HUES64 (cell line): ENCODE measurements at regions not wholly inside any gene's neighbourhood (a gene's known extent, or its start where the extent isn't known, plus 50 kb on each side); places are given as distances from the start of the nearest gene placed in this dataset.

Experiments used
- H3K27ac ChIP-seq: 2 replicates; pipeline ENCODE4 v1.7.0; 2013; ENCODE audit warnings: low read depth, low read length, inconsistent platforms
- H3K27me3 ChIP-seq: 2 replicates; pipeline ENCODE4 v1.6.1; 2013; ENCODE audit warnings: mild to moderate bottlenecking, low read length; ENCODE audit not compliant: insufficient read depth
- H3K36me3 ChIP-seq: 2 replicates; pipeline ENCODE4 v1.6.1; 2013; ENCODE audit warnings: mild to moderate bottlenecking, low read length; ENCODE audit not compliant: insufficient read depth
- H3K4me1 ChIP-seq: 2 replicates; pipeline ENCODE4 v1.6.1; 2013; ENCODE audit warnings: mild to moderate bottlenecking, low read length, moderate library complexity; ENCODE audit not compliant: insufficient read depth
- H3K4me3 ChIP-seq: 2 replicates; pipeline ENCODE4 v1.5.1; 2013; ENCODE audit warnings: mild to moderate bottlenecking, low read length, moderate library complexity
- H3K9ac ChIP-seq: 2 replicates; pipeline ENCODE4 v1.6.1; 2013; ENCODE audit warnings: mild to moderate bottlenecking, low read depth, low read length
- H3K9me3 ChIP-seq: 2 replicates; pipeline ENCODE4 v1.6.1; 2013; ENCODE audit warnings: low read depth, low read length; ENCODE audit not compliant: insufficient read depth
- WGBS: fragments of 150-250, 120-280 bp; methylation state at CpG from one replicate; pipeline ENCODE4 v1.1.7; 2013; ENCODE audit warnings: missing lambda C conversion rate; 5-methylcytosine and 5-hydroxymethylcytosine counted together

- H3K27me3 ChIP-seq: no peaks in the 10 kb centered on the region
These were observed 122.7 kb upstream of the RIOK3 start for GRCh38 chr18:23330423-23330822.

GRCh38 chr18:23331091-23331920 is 121.8 kb upstream of the RIOK3 start:
- no peaks in the 10 kb centered on the region for H3K36me3 ChIP-seq
- peaks cover 12% of the 10 kb centered on the region; the same call in 1 of the 2 replicates for H3K4me1 ChIP-seq
- no peak overlapping the region for H3K27ac ChIP-seq
- H3K27me3 ChIP-seq: no peaks in the 10 kb centered on the region
- 90% methylated on average over 22 of the region's 22 CpGs for WGBS
- H3K9me3 ChIP-seq: no peaks in the 10 kb centered on the region
- no peak overlapping the region for H3K9ac ChIP-seq
- H3K4me3 ChIP-seq: no peak overlapping the region

More at GRCh38 chr18:23330423-23330822, 122.7 kb upstream of the RIOK3 start:
- 91% methylated on average over 8 of the region's 8 CpGs for WGBS
- Histone ChIP-seq H3K4me1 (peaks cover 12% of the 10 kb centered on the region; the same call in 1 of the 2 replicates), H3K4me3 (no peak overlapping the region), H3K27ac (no peak overlapping the region), H3K9ac (no peak overlapping the region), H3K9me3 (no peaks in the 10 kb centered on the region), H3K36me3 (no peaks in the 10 kb centered on the region)

- H3K27me3 ChIP-seq: no peaks in the 10 kb centered on the region
- H3K9me3 ChIP-seq: no peaks in the 10 kb centered on the region
- no peak overlapping the region for H3K9ac ChIP-seq
- H3K4me1 ChIP-seq: peaks cover 12% of the 10 kb centered on the region; the same call in 1 of the 2 replicates
- H3K27ac ChIP-seq: no peak overlapping the region
- no peak overlapping the region for H3K4me3 ChIP-seq
- WGBS: no CpG with 5 or more reads among the region's 2 CpGs
- no peaks in the 10 kb centered on the region for H3K36me3 ChIP-seq
These were observed 120.7 kb upstream of the RIOK3 start for GRCh38 chr18:23332356-23332755.

GRCh38 chr18:23333827-23334226 is 119.3 kb upstream of the RIOK3 start:
- Histone ChIP-seq H3K4me3 (no peak overlapping the region), H3K27me3 (no peaks in the 10 kb centered on the region), H3K27ac (no peak overlapping the region), H3K9me3 (no peaks in the 10 kb centered on the region), H3K36me3 (no peaks in the 10 kb centered on the region), H3K4me1 (peaks cover 12% of the 10 kb centered on the region; the same call in 1 of the 2 replicates), H3K9ac (no peak overlapping the region)
- WGBS: 50% methylated on average over 2 of the region's 2 CpGs

- no peaks in the 10 kb centered on the region for H3K27me3 ChIP-seq
- no peak overlapping the region for H3K9ac ChIP-seq
- no peak overlapping the region for H3K4me3 ChIP-seq
- H3K27ac ChIP-seq: no peak overlapping the region
- H3K9me3 ChIP-seq: no peaks in the 10 kb centered on the region
- no peaks in the 10 kb centered on the region for H3K36me3 ChIP-seq
- WGBS: 95% methylated on average over 13 of the region's 13 CpGs
- peaks cover 12% of the 10 kb centered on the region; the same call in 1 of the 2 replicates for H3K4me1 ChIP-seq
These were observed 118.5 kb upstream of the RIOK3 start for GRCh38 chr18:23334569-23334968.

- H3K27me3 ChIP-seq: no peaks in the 10 kb centered on the region
- H3K27ac ChIP-seq: no peak overlapping the region
- no peak overlapping the region for H3K4me3 ChIP-seq
- H3K9ac ChIP-seq: no peak overlapping the region
- WGBS: 93% methylated on average over 5 of the region's 6 CpGs
- H3K36me3 ChIP-seq: no peaks in the 10 kb centered on the region
- peaks cover 12% of the 10 kb centered on the region; the same call in 1 of the 2 replicates for H3K4me1 ChIP-seq
- H3K9me3 ChIP-seq: no peaks in the 10 kb centered on the region
These were observed 117.0 kb upstream of the RIOK3 start for GRCh38 chr18:23336101-23336500.

GRCh38 chr18:23337599-23338444 is 115.3 kb upstream of the RIOK3 start:
- Histone ChIP-seq H3K27me3 (no peaks in the 10 kb centered on the region), H3K36me3 (no peaks in the 10 kb centered on the region), H3K4me3 (no peak overlapping the region), H3K4me1 (peaks cover 8% of the 10 kb centered on the region; the same call in 1 of the 2 replicates), H3K27ac (no peak overlapping the region), H3K9me3 (no peaks in the 10 kb centered on the region), H3K9ac (no peak overlapping the region)
- WGBS: 92% methylated on average over 3 of the region's 3 CpGs

GRCh38 chr18:23340661-23341060 is 112.4 kb upstream of the RIOK3 start:
- Histone ChIP-seq H3K27ac (no peak overlapping the region), H3K9ac (no peak overlapping the region), H3K36me3 (no peaks in the 10 kb centered on the region), H3K4me3 (no peak overlapping the region), H3K9me3 (no peaks in the 10 kb centered on the region), H3K4me1 (no peaks in the 10 kb centered on the region), H3K27me3 (no peaks in the 10 kb centered on the region)
- WGBS: 88% methylated on average over 9 of the region's 9 CpGs

GRCh38 chr18:23341383-23341782 is 111.7 kb upstream of the RIOK3 start:
- no peaks in the 10 kb centered on the region for H3K27me3 ChIP-seq
- H3K9me3 ChIP-seq: no peaks in the 10 kb centered on the region
- H3K4me3 ChIP-seq: no peak overlapping the region
- no peaks in the 10 kb centered on the region for H3K36me3 ChIP-seq
- 93% methylated on average over 9 of the region's 9 CpGs for WGBS
- no peak overlapping the region for H3K9ac ChIP-seq
- no peaks in the 10 kb centered on the region for H3K4me1 ChIP-seq
- H3K27ac ChIP-seq: no peak overlapping the region

- no peak overlapping the region for H3K4me3 ChIP-seq
- no peaks in the 10 kb centered on the region for H3K9me3 ChIP-seq
- H3K27ac ChIP-seq: no peak overlapping the region
- H3K9ac ChIP-seq: no peak overlapping the region
- no peaks in the 10 kb centered on the region for H3K4me1 ChIP-seq
- H3K27me3 ChIP-seq: no peaks in the 10 kb centered on the region
- no peaks in the 10 kb centered on the region for H3K36me3 ChIP-seq
These were observed 111.1 kb upstream of the RIOK3 start for GRCh38 chr18:23341983-23342382.

- Histone ChIP-seq H3K27me3 (no peaks in the 10 kb centered on the region), H3K36me3 (no peaks in the 10 kb centered on the region), H3K27ac (no peak overlapping the region), H3K9ac (no peak overlapping the region), H3K4me1 (no peaks in the 10 kb centered on the region), H3K9me3 (no peaks in the 10 kb centered on the region), H3K4me3 (no peak overlapping the region)
- WGBS: no CpG with 5 or more reads among the region's 1 CpG
These were observed 110.6 kb upstream of the RIOK3 start for GRCh38 chr18:23342506-23342905.
